ENCODE measurements at regions not wholly inside any gene's neighbourhood (a gene's known extent, or its start where the extent isn't known, plus 50 kb on each side); places are given as distances from the start of the nearest gene placed in this dataset.

- TF ChIP-seq LEF1 (IDR thresholded peaks at IDR 0.05; ENCODE audit: borderline replicate concordance), result no peak
- no peak for TF ChIP-seq FOXM1 (IDR thresholded peaks at IDR 0.05; ENCODE audit: borderline replicate concordance)
- no peak for TF ChIP-seq FOXA1 (IDR thresholded peaks at IDR 0.05)
- TF ChIP-seq L3MBTL2 (conservative IDR thresholded peaks at IDR 0.05), result no peak
- no peak for TF ChIP-seq FOXK2 (IDR thresholded peaks at IDR 0.05)
- TF ChIP-seq BHLHE40 (IDR thresholded peaks at IDR 0.05; ENCODE audit: borderline replicate concordance), result no peak
- TF ChIP-seq HDGF (IDR thresholded peaks at IDR 0.05; ENCODE audit: borderline replicate concordance), result no peak
- no peak for TF ChIP-seq SUZ12 (IDR thresholded peaks at IDR 0.05)
- TF ChIP-seq TARDBP (IDR thresholded peaks at IDR 0.05), result no peak
- no peak for TF ChIP-seq SP1 (IDR thresholded peaks at IDR 0.05)
- TF ChIP-seq ELF4 (IDR thresholded peaks at IDR 0.05), result no peak
- no peak for TF ChIP-seq NFRKB (IDR thresholded peaks at IDR 0.05)
- TF ChIP-seq CTBP1 (IDR thresholded peaks at IDR 0.05; ENCODE audit: borderline replicate concordance), result no peak
- no peak for TF ChIP-seq PKNOX1 (IDR thresholded peaks at IDR 0.05)
Measured at GRCh38 chr12:131254374-131254773, 300.7 kb downstream of the ADGRD1 start.
